ENCODE measurements at regions not wholly inside any gene's neighbourhood (a gene's known extent, or its start where the extent isn't known, plus 50 kb on each side); places are given as distances from the start of the nearest gene placed in this dataset.
"Not testable (repeated sequence)": the region's sequence is repeated elsewhere in the genome, so short reads cannot be mapped to it uniquely, and the experiment has no call there.

DNA sequence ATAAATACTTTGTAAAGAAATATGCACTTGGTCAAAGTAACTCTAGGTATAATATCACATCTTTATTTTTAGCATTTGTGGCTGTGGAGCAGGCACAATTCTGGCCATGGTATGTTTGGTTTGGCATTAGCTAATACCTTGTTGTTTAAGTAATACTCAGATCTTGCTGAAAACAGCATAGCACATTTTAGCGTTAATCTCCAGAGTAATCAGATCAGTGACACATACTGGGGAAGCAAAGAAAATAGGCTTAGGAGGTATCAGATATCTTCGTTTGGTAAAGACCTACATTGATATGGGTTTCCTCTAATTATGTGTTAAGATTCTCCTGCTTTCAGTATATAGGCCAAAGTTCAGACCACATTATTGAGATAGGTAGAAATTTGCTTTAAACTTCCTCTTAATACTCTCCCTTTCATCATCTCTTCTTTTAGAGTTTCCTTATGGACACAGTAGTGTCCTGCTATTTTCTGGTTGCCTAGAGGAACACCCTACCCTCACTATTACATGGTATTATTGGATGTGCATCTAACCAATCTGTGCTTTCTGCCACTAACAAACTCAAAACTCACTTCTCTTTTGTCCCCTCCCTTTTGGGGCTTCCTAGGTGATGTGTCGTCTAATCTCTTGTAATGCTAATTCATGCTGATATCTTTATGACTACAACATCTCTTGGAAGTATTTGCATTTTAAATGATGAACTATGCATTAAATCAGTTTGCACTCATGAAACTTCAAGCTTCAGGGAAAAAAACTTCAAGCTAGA is 437.3 kb upstream of the ADAMTSL1 start:
- FAIRE-seq = no peak

DNA sequence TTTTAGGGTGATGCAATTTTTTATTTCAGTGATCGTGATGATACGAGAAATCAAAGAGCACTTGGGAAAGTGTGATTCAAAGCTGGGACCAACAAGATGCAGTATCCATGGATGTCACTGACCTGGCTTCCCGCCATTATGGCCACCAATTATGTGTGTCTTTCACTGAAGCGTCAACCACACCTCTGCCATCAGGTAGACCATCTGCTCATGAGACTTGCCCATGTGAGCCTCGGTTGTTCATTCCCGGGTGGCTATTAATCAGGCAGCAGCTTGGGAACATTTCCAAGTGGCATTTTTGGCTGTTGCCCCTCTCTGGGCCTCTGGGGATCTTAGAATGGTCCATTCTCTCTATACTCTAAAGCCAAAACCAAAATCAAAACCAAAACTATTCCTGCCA is 436.0 kb upstream of the ADAMTSL1 start:
- FAIRE-seq = no peak

DNA sequence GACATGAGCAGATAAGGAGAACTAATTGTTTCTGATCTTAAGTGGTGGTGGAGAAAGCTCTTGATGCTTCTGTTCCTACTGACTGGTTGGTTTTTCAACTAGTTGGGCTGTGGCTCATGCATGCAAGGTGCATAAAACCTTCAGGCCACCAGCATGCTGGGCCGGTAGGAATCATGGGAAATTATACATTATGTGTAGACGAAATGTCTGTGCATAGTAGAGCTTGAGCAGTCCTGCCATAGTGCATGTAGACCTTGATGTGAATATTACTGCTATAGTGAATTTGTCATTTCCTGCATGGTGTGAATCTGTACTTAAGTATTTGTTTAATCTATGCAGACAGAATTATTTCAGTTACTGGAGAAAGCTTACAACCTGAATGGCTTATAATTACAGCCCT is 433.6 kb upstream of the ADAMTSL1 start:
- FAIRE-seq = no peak

- FAIRE-seq = no peak
Observed at GRCh38 chr9:18043978-18044377, 430.0 kb upstream of the ADAMTSL1 start.

GRCh38 chr9:18045326-18045725 is 428.6 kb upstream of the ADAMTSL1 start:
- FAIRE-seq = no peak

DNA sequence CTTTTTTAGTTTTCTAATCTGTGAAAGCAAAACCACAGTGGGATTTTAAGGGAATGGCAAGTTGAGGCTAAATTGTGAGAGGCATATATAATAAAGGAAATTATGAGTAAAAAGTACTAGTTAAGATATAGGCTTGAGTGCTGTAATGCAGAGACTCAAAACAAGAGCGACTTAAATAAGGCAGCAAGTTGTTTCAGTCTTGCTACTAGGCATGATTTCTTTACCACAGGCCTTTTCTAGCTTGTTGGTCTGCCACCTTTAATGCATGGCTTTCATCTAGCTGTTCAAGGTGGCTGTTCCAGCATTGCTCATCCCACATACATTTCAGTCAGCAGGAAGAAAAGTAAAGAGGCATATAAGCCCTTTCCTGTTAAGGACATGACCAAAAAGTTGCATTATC is 427.9 kb upstream of the ADAMTSL1 start:
- FAIRE-seq = no peak

GRCh38 chr9:18051638-18052037 is 422.3 kb upstream of the ADAMTSL1 start:
- FAIRE-seq = no peak

- no peak for FAIRE-seq
Observed at GRCh38 chr9:18052060-18052459, 421.9 kb upstream of the ADAMTSL1 start.

DNA sequence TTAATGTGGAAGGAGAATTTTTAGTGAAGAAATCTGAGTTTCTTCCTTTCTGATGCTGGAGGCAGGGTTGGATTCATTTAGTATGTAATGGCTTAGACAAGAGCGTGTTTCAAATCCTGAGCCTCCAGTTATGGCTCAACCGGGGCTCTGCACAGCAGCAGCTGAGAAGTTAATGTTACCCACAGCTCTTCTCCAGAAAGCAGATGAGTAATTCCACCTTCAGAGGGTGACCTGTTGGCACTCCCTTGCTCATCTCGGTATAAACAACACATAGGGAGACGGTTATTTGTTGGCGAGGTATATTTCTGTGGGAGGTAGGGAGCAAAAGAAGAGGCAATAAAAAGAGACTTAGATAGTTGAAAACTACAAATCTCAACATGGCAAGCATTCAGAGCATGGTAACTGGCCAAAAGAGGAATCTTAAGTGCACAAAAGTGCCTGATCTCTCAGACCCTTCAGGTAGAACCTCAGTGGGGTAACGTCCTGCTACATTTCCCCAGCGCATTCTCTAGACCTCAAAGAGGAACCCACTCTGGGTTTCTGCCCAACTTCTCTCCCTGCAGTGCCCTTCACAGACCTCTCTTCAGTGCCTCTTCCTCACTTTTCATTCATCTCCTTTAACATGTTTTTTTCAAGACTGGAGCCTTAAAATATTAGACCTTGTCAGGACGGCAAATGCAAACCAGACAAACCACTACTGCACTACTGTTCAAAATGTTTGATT is 417.5 kb upstream of the ADAMTSL1 start:
- no peak for FAIRE-seq

GRCh38 chr9:18056993-18057369 is 417.0 kb upstream of the ADAMTSL1 start:
- FAIRE-seq = no peak

- FAIRE-seq = no peak
Observed at GRCh38 chr9:18058564-18059442, 415.1 kb upstream of the ADAMTSL1 start.

GRCh38 chr9:18059447-18059846 is 414.5 kb upstream of the ADAMTSL1 start:
- no peak for FAIRE-seq

GRCh38 chr9:18060269-18060934 is 413.6 kb upstream of the ADAMTSL1 start:
- FAIRE-seq = no peak

- FAIRE-seq = no peak
Observed at GRCh38 chr9:18061332-18061731, 412.6 kb upstream of the ADAMTSL1 start.

- no peak for FAIRE-seq
Observed at GRCh38 chr9:18061856-18062255, 412.1 kb upstream of the ADAMTSL1 start.

DNA sequence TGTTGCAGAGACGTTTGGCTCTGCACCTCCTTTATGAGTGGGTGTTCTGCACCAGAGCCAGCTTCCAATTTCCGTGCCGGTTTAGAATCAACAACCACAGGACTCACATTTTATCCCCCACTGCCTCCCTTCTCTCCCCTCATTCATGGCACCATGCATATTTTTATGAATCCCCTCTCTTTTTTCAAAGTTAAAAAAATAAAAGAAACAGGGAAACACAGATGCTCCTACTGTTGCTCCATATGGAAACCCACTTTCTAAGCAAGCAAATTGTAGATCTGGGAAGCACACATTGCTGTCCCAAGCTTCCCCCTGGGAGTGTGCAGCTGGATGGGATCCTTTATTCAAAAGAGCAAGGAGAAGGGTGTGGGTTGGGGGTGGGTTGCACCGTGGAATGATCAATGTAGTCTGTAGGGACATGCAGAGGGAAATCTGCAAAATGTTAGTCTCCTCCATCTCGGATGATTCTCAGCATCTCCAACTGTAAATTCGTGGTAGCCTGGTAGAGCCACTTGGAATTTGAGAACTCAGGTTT is 410.0 kb upstream of the ADAMTSL1 start:
- no peak for FAIRE-seq

- not testable (repeated sequence) for FAIRE-seq
Observed at GRCh38 chr9:18066608-18067007, 407.3 kb upstream of the ADAMTSL1 start.

DNA sequence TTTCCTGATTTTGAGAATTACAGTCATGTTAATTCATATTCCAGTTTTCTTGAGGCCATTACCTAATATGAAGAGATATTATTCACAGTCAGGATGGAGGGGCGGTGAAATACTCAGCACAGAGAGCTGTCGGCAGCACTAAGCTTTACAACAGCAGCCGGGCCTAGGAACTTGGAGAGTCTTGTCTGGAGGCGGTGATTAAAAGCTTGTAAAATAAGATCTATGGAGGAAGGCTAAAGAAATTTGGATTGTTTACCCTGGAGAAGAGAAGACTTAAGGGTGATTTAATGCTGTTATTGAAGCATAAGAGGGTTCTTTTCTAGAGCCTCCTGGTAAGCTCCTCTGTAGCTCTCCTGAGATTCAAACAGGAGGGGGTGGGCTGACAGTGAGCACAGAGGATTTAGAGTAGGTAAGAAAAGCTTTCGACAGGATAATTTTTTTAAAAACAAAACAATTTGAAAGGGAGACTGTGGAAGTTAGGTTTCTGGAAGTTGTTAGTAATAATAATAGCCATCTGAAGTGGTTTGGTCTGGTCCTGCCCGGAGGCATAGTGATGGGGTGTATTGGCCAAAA is 406.3 kb upstream of the ADAMTSL1 start:
- no peak for FAIRE-seq

DNA sequence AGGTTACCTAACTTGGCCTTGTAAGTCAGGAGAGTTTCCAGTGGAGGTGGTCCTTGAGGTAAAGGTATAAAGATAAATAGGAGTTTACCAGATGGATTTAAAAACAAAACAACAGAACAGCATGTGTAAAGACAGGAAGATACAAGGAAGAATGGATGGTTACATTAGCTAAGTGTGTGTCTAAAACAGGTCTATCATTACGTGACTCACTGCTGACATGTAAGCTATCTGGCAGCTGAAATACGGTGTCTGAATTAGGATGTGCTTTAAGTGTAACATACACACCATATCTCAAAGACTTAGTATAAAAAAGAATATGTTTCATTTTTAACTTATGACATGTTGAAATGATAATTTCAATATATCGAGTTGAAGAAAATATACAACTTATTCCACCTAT is 405.1 kb upstream of the ADAMTSL1 start:
- FAIRE-seq = no peak

DNA sequence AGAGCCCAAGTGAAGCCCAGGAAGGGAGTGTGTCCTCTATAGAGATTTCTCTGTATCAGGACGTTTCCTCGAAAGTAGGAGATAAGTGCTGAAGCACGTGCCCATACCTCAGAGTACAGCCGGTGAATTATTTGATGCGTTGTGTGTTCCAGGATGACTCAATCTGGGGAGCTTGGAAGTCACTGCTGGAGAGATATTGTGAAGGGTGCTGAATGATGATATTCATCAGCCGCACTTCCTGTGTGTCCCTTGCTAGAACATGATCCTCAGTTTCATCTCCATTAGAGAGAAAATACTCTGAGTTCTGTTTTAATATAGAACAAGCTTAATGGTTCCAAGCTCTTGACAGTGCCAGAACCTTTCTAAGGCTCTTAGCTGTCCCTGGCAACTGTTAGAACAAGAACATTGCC is 402.3 kb upstream of the ADAMTSL1 start:
- no peak for FAIRE-seq

DNA sequence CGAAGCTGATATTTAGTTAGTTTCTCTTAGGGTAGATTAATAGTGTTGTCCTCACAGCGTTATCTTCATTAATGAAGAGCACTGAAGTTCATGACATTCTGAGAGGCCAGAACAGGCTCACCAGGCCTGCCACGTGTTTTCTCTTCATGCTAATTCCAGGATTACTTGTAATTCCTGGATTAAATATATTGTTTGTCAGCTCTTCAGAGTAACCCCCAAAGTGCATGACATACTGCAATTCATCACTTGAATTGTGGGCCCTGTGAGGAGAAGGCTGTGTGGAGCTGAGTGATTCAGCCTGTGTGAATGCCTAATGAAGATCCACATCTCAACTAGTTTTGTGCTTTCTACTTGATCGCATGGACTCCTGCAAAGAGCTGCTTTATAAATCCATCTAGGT is 401.0 kb upstream of the ADAMTSL1 start:
- no peak for FAIRE-seq

DNA sequence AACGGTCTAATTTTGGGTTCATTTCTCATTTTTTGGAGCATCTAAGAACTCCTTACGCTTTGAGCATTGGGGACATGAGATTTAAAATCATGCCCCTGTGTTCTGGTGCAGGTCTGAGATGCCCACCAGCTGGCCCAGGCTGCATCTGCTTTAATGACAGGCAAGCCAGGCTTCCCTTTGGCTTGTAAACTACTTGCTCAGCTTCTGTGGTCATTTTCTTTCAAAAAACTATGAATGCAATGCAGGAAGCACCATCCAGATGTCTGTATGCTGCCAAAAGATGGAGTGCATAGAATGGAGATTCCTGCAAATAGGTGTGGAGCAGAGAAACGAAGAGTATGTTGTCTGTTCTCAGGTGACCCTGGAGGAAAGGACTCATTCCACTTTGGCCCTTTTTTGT is 399.9 kb upstream of the ADAMTSL1 start:
- FAIRE-seq = no peak
